Neural cell (in vitro differentiated cells): ENCODE measurements at regions not wholly inside any gene's neighbourhood (a gene's known extent, or its start where the extent isn't known, plus 50 kb on each side); places are given as distances from the start of the nearest gene placed in this dataset.

Experiments
- CTCF ChIP-seq: fragments of 450-650 bp; IDR thresholded peaks from 2 replicates; pipeline ENCODE4 v1.5.1; 2014; ENCODE audit warnings: antibody characterized with exemption, mild to moderate bottlenecking, moderate library complexity; ENCODE audit not compliant: poor library complexity, severe bottlenecking
- EP300 ChIP-seq: fragments of 450-650 bp; conservative IDR thresholded peaks from 2 replicates; pipeline ENCODE4 v1.6.1; 2014; ENCODE audit warnings: antibody characterized with exemption, mild to moderate bottlenecking, moderate library complexity; ENCODE audit not compliant: poor library complexity, severe bottlenecking

GRCh38 chr4:56132835-56133234 is 184.1 kb downstream of the CEP135 start:
- TF ChIP-seq CTCF (no peak), EP300 (no peak)
